Endothelial cell of umbilical vein (primary cell): ENCODE measurements at regions not wholly inside any gene's neighbourhood (a gene's known extent, or its start where the extent isn't known, plus 50 kb on each side); places are given as distances from the start of the nearest gene placed in this dataset.

Experiments
- BruUV-seq: library from RNA; stranded (reverse); fragments of 400-500 nt; replicated peaks from 2 replicates; lab custom pipeline; 2021; lab: Mats Ljungman, UMichigan
- CTCF ChIA-PET: fragments of 300-600, 350-600 bp; sonication (Branson Sonifier 250); formaldehyde crosslinking; loops from one replicate; lab custom pipeline; 2021; ENCODE audit warnings: antibody characterized with exemption, inconsistent platforms; lab: Charles Lee
- POLR2A ChIA-PET: fragments of 300-600, 350-600 bp; sonication (Branson Sonifier 250); formaldehyde crosslinking; loops from one replicate; lab custom pipeline; 2021; ENCODE audit warnings: antibody characterized with exemption, inconsistent platforms; lab: Charles Lee
- DNase-seq: peaks from one replicate; pipeline ENCODE4 v3.0.0-alpha.2; 2011; ENCODE audit warnings: low read depth, low spot score
- FAIRE-seq: peaks from 2 replicates; lab custom pipeline; 2011; peaks lifted over from hg19 to GRCh38; lab: Jason Lieb, UNC
- H2AFZ ChIP-seq: 2 replicates; pipeline ENCODE4 v1.6.0; 2012; ENCODE audit warnings: low read depth, low read length, control low read depth, inconsistent platforms
- H3K27ac ChIP-seq: 2 replicates; pipeline ENCODE4 v1.5.1; 2011; ENCODE audit warnings: low read depth, mild to moderate bottlenecking, control low read depth, low read length, moderate library complexity; ENCODE audit not compliant: insufficient read depth
- H3K27me3 ChIP-seq, 2 experiments: 2 replicates each; pipeline versions ENCODE4 v1.6.0 to v1.6.1; 2011; ENCODE audit warnings: low read length in 2 of 2, mixed read lengths in 1 of 2; ENCODE audit not compliant: control insufficient read depth in 2 of 2, insufficient read depth in 2 of 2
- H3K36me3 ChIP-seq, 2 experiments: 2 replicates in 1 of 2; 3 replicates in 1 of 2; pipeline ENCODE4 v1.5.1; 2011; ENCODE audit warnings: low read length in 2 of 2, mild to moderate bottlenecking in 1 of 2, moderate library complexity in 1 of 2; ENCODE audit not compliant: control insufficient read depth in 2 of 2, insufficient read depth in 2 of 2; ENCODE audit errors: extremely low read depth in 1 of 2
- H3K4me1 ChIP-seq: 3 replicates; pipeline ENCODE4 v1.5.1; 2011; ENCODE audit warnings: mild to moderate bottlenecking, low read length; ENCODE audit not compliant: control insufficient read depth, insufficient read depth; ENCODE audit errors: extremely low read depth
- H3K4me2 ChIP-seq: 2 replicates; pipeline ENCODE4 v1.6.1; 2011; ENCODE audit warnings: low read length, control low read depth, mixed read lengths; ENCODE audit not compliant: insufficient read depth
- H3K4me3 ChIP-seq, 3 experiments: fragments of 200-600 bp in 1 of 3; sonication (generic), shearing (Covaris generic) in 1 of 3; replicated peaks in 1 of 3; 2 replicates each; pipeline ENCODE4 v1.5.1; 2011 to 2016; ENCODE audit warnings: control low read depth in 3 of 3, low read length in 3 of 3, mild to moderate bottlenecking in 2 of 3, inconsistent platforms in 1 of 3, low read depth in 1 of 3, moderate library complexity in 1 of 3; ENCODE audit not compliant: insufficient read depth in 1 of 3
- H3K79me2 ChIP-seq: 2 replicates; pipeline ENCODE4 v1.6.0; 2012; ENCODE audit warnings: low read length, inconsistent platforms; ENCODE audit not compliant: control insufficient read depth, insufficient read depth
- H3K9ac ChIP-seq: replicated peaks from 2 replicates; pipeline ENCODE3; 2011; ENCODE audit warnings: low read length, control low read depth; ENCODE audit not compliant: insufficient read depth; ENCODE audit errors: extremely low read depth
- H3K9me1 ChIP-seq: replicated peaks from 3 replicates; pipeline ENCODE4 v1.6.0; 2011; ENCODE audit warnings: mild to moderate bottlenecking, low read length; ENCODE audit not compliant: control insufficient read depth, insufficient read depth; ENCODE audit errors: extremely low read depth
- H3K9me3 ChIP-seq: replicated peaks from 2 replicates; pipeline ENCODE4 v1.5.1; 2012; ENCODE audit warnings: low read length, inconsistent platforms; ENCODE audit not compliant: control insufficient read depth, insufficient read depth
- H4K20me1 ChIP-seq: replicated peaks from 2 replicates; pipeline ENCODE3; 2011; ENCODE audit warnings: mild to moderate bottlenecking, low read length; ENCODE audit not compliant: control insufficient read depth, insufficient read depth; ENCODE audit errors: extremely low read depth
- EZH2 ChIP-seq: IDR thresholded peaks from 2 replicates; pipeline ENCODE4 v1.6.1; 2012; ENCODE audit warnings: borderline replicate concordance, low read depth, mild to moderate bottlenecking, moderate library complexity, low read length, inconsistent platforms; ENCODE audit not compliant: severe bottlenecking
- FOS ChIP-seq: IDR thresholded peaks from 2 replicates; pipeline ENCODE4 v1.6.1; 2011; ENCODE audit warnings: mild to moderate bottlenecking, low read length, moderate library complexity, borderline replicate concordance; ENCODE audit not compliant: insufficient read depth
- GATA2 ChIP-seq: IDR thresholded peaks from 2 replicates; pipeline ENCODE4 v1.7.0; 2011; ENCODE audit warnings: low read depth, mild to moderate bottlenecking, moderate library complexity, mixed read lengths, low read length; ENCODE audit not compliant: insufficient read length, insufficient read depth
- JUN ChIP-seq: IDR thresholded peaks from 2 replicates; pipeline ENCODE4 v1.6.1; 2011; ENCODE audit warnings: borderline replicate concordance, low read depth; ENCODE audit not compliant: insufficient read length, insufficient read depth
- MYC ChIP-seq: IDR thresholded peaks from one replicate; pipeline ENCODE4 v1.6.1; 2011; ENCODE audit warnings: mild to moderate bottlenecking, low read depth, low read length
- POLR2A ChIP-seq: IDR thresholded peaks from 2 replicates; pipeline ENCODE4 v1.6.1; 2012; ENCODE audit warnings: low read depth, mild to moderate bottlenecking, control low read depth, low read length
- POLR2AphosphoS5 ChIP-seq: IDR thresholded peaks from 2 replicates; pipeline ENCODE4 v1.6.1; 2012; ENCODE audit warnings: low read depth, mild to moderate bottlenecking, control low read depth, low read length, moderate library complexity; ENCODE audit not compliant: insufficient read depth
- dilution Hi-C: fragments of 300-500 bp; cut with MboI; formaldehyde crosslinking; loops from one replicate; pipeline ENCODE4 v1.15.0; 2019; ENCODE audit warnings: low sequenced_read_pairs; ENCODE audit not compliant: extremely low pct_ligation_motif_present
- intact Hi-C: fragments of 100-400 bp; cut with micrococcal nuclease; formaldehyde crosslinking; loops from one replicate; pipeline ENCODE4 v1.10.0; 2022
- TF ChIP-seq, protein P1 (sequence below): IDR thresholded peaks from 2 replicates; pipeline ENCODE4 v1.6.1; 2011; ENCODE audit not compliant: insufficient read depth, insufficient read length
- TF ChIP-seq, protein P2 (sequence below), 2 donors: IDR thresholded peaks; 1 replicate in 1 of 2; 2 replicates in 1 of 2; pipeline ENCODE4 v1.5.1; 2011; ENCODE audit warnings: low read length in 2 of 2, mild to moderate bottlenecking in 2 of 2, moderate library complexity in 2 of 2, control low read depth in 1 of 2, inconsistent platforms in 1 of 2, low read depth in 1 of 2; ENCODE audit not compliant: insufficient read depth in 1 of 2; ENCODE audit errors: extremely low read depth in 1 of 2

DNA sequence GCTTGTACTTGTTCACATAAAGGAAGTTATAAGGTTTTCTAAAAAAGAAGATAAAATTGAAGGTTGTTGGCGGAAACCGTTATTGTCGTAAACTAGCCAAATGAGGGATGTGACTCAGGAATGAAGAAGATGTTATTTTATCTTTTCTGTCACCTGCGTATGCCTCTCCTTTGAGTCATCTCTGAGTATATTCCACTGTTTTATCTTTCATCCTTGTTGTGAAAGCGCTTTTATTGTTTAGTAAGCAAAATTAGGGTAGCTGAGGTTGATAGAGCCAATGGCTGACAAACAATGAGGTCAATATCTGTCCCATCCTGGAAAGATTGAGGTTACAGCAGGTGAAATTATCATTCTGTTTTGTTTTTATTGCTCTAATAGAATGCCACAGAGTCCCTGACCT lies 105.0 kb downstream of the TUSC1 start:
- Histone ChIP-seq H3K9me1 (no peaks in the 10 kb centered on the region), H3K4me3 (no peak overlapping the region), H3K27me3 (no peaks in the 10 kb centered on the region), H3K36me3 (no peaks in the 10 kb centered on the region), H4K20me1 (no peaks in the 10 kb centered on the region), H3K4me1 (no peaks in the 10 kb centered on the region), H3K27ac (no peak overlapping the region), H2AFZ (no peak overlapping the region), H3K9me3 (no peaks in the 10 kb centered on the region), H3K79me2 (no peaks in the 10 kb centered on the region), H3K4me2 (no peak overlapping the region), H3K9ac (no peak overlapping the region)
- TF ChIP-seq POLR2A (no peak), MYC (no peak), FOS (no peak), EZH2 (no peak)
- DNase-seq (no peak), FAIRE-seq (no peak)
- BruUV-seq: no TSS peak
- intact Hi-C loops: no loop called here
- ChIA-PET POLR2A (no interaction called here), CTCF (no interaction called here)
- dilution Hi-C loops: no loop called here

DNA sequence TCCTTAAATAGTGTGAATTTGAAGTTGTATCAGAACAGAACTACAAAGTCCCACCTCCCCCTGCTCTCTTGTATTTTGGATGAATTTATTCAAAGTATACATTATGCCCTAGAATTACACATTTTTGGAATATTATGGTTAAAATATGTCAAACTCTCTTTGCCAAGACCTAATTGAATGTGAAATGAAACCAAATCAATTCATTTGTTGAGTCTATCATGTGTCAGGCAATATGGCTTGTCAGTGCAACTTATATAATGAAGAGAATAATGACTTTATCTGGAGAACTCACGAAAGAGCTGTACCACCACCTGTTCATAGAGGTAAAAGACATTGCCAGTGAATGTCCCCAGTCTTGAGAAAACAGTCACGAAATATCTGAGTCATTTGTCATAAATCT lies 106.8 kb downstream of the TUSC1 start:
- no peaks in the 10 kb centered on the region for H3K4me1 ChIP-seq
- DNase-seq (no peak), FAIRE-seq (no peak)
- H2AFZ ChIP-seq: no peak overlapping the region
- ChIA-PET POLR2A (no interaction called here), CTCF (interaction anchor here (1.3 kb wide), 1 partner anchor 12 kb away, joined by 4 read pairs; no protein-coding TSS in a partner anchor)
- no peak overlapping the region for H3K4me2 ChIP-seq
- no peaks in the 10 kb centered on the region for H3K27me3 ChIP-seq
- no TSS peak for BruUV-seq
- H3K79me2 ChIP-seq: no peaks in the 10 kb centered on the region
- no peak for TF ChIP-seq POLR2A
- TF ChIP-seq POLR2AphosphoS5: no peak
- TF ChIP-seq, protein P1, sequence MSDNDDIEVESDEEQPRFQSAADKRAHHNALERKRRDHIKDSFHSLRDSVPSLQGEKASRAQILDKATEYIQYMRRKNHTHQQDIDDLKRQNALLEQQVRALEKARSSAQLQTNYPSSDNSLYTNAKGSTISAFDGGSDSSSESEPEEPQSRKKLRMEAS: no peak
- TF ChIP-seq, protein P2, sequence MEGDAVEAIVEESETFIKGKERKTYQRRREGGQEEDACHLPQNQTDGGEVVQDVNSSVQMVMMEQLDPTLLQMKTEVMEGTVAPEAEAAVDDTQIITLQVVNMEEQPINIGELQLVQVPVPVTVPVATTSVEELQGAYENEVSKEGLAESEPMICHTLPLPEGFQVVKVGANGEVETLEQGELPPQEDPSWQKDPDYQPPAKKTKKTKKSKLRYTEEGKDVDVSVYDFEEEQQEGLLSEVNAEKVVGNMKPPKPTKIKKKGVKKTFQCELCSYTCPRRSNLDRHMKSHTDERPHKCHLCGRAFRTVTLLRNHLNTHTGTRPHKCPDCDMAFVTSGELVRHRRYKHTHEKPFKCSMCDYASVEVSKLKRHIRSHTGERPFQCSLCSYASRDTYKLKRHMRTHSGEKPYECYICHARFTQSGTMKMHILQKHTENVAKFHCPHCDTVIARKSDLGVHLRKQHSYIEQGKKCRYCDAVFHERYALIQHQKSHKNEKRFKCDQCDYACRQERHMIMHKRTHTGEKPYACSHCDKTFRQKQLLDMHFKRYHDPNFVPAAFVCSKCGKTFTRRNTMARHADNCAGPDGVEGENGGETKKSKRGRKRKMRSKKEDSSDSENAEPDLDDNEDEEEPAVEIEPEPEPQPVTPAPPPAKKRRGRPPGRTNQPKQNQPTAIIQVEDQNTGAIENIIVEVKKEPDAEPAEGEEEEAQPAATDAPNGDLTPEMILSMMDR (IDR thresholded peaks at IDR 0.05; ENCODE audit: extremely low read depth in 1 of 2, insufficient read depth in 1 of 2, low read depth in 1 of 2, low read length in 2 of 2): no peak
- TF ChIP-seq GATA2: no peak
- TF ChIP-seq JUN: no peak
- no peak for TF ChIP-seq MYC
- TF ChIP-seq EZH2: no peak
- no peak for TF ChIP-seq FOS
- H3K9me3 ChIP-seq: no peaks in the 10 kb centered on the region
- H3K4me3 ChIP-seq: no peak overlapping the region
- dilution Hi-C loops: no loop called here
- no peaks in the 10 kb centered on the region for H4K20me1 ChIP-seq
- no peak overlapping the region for H3K27ac ChIP-seq
- H3K9me1 ChIP-seq: no peaks in the 10 kb centered on the region
- intact Hi-C loops: no loop called here
- no peaks in the 10 kb centered on the region for H3K36me3 ChIP-seq
- H3K9ac ChIP-seq: no peak overlapping the region
